Astrocyte (in vitro differentiated cells and primary cell): ENCODE measurements at regions not wholly inside any gene's neighbourhood (a gene's known extent, or its start where the extent isn't known, plus 50 kb on each side); places are given as distances from the start of the nearest gene placed in this dataset.

Experiments used
- EZH2 ChIP-seq: IDR thresholded peaks from 2 replicates; pipeline ENCODE4 v1.6.1; 2012; ENCODE audit warnings: mild to moderate bottlenecking, low read length, inconsistent platforms; ENCODE audit not compliant: insufficient read depth
- TF ChIP-seq, protein P1 (sequence below): IDR thresholded peaks from 2 replicates; pipeline ENCODE4 v1.5.1; 2011; ENCODE audit warnings: low read depth, mild to moderate bottlenecking, inconsistent platforms, low read length, moderate library complexity; ENCODE audit not compliant: insufficient read depth

DNA sequence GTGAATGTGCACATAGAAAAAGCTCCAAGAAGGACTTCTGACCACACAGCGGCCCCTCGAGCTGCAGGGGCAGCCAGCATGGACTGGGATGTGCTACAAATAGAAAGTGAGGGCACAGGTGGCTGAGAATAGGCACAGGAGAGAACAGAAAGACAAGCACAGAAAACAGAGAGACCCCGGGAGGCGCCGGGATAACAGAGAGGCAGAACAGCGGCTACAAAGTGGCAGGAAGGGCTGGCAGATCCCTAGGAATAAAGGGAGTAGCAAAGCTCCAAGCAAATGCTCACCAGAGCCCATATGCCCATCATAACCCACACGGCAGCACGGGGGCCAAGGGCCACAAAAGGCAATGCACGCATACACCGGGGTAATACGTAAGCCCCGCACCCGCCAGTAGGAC is 201.7 kb upstream of the NSMCE3 start:
- TF ChIP-seq, protein P1, sequence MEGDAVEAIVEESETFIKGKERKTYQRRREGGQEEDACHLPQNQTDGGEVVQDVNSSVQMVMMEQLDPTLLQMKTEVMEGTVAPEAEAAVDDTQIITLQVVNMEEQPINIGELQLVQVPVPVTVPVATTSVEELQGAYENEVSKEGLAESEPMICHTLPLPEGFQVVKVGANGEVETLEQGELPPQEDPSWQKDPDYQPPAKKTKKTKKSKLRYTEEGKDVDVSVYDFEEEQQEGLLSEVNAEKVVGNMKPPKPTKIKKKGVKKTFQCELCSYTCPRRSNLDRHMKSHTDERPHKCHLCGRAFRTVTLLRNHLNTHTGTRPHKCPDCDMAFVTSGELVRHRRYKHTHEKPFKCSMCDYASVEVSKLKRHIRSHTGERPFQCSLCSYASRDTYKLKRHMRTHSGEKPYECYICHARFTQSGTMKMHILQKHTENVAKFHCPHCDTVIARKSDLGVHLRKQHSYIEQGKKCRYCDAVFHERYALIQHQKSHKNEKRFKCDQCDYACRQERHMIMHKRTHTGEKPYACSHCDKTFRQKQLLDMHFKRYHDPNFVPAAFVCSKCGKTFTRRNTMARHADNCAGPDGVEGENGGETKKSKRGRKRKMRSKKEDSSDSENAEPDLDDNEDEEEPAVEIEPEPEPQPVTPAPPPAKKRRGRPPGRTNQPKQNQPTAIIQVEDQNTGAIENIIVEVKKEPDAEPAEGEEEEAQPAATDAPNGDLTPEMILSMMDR: no peak
- no peak for TF ChIP-seq EZH2
